GM10266 (cell line): ENCODE measurements at regions not wholly inside any gene's neighbourhood (a gene's known extent, or its start where the extent isn't known, plus 50 kb on each side); places are given as distances from the start of the nearest gene placed in this dataset.

Experiments
- DNase-seq: peaks from one replicate; pipeline ENCODE4 v3.0.0; 2012; ENCODE audit errors: extremely low spot score
- TF ChIP-seq, protein P1 (sequence below): IDR thresholded peaks from 2 replicates; pipeline ENCODE4 v1.5.1; 2012; ENCODE audit warnings: mild to moderate bottlenecking, low read depth; ENCODE audit not compliant: control insufficient read depth, insufficient read depth; ENCODE audit errors: missing control alignments

- TF ChIP-seq, protein P1, sequence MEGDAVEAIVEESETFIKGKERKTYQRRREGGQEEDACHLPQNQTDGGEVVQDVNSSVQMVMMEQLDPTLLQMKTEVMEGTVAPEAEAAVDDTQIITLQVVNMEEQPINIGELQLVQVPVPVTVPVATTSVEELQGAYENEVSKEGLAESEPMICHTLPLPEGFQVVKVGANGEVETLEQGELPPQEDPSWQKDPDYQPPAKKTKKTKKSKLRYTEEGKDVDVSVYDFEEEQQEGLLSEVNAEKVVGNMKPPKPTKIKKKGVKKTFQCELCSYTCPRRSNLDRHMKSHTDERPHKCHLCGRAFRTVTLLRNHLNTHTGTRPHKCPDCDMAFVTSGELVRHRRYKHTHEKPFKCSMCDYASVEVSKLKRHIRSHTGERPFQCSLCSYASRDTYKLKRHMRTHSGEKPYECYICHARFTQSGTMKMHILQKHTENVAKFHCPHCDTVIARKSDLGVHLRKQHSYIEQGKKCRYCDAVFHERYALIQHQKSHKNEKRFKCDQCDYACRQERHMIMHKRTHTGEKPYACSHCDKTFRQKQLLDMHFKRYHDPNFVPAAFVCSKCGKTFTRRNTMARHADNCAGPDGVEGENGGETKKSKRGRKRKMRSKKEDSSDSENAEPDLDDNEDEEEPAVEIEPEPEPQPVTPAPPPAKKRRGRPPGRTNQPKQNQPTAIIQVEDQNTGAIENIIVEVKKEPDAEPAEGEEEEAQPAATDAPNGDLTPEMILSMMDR: no peak
- no peak for DNase-seq
Observed at GRCh38 chr3:111319598-111319997, 222.4 kb upstream of the CD96 start.

DNA sequence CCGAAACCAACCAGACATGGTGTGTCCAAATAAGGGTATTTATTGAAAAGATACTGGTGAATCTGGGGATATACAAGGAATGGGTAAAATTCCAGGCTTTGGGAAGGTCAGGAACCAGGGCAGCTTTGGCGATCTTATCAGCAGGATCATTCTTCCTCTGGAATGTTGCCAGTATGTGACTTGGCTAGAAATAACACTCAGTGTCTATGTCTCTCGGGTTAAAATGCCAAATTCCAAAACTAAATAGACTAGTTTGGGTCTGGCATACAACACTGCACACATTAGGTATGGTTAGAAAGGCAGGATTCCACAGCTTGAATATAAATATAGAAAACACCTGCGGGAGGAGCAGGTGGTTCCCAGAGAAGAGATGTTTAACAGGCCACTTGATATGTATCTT is 220.2 kb upstream of the CD96 start:
- DNase-seq: no peak
- TF ChIP-seq, protein P1: no peak

GRCh38 chr3:111323019-111323418 is 219.0 kb upstream of the CD96 start:
- TF ChIP-seq, protein P1: no peak
- no peak for DNase-seq

DNA sequence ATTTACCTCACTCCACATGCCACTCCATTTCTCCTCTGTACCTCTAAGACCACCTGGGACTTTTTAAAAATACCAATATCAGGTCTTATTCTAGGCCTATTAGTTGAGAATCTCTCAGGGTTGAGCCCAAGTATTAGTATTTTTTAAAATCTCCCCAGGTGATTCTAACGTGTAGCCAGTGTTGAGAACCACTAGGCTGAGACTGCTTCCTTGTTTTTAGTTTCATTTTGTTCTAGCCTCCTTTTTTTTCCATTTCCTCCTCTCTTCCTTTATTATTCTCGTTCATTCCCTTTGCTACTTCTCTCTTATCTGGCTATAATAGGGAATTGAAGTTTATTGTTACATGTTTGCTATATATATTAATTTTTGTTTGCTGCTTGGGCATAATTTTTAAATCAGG is 217.8 kb upstream of the CD96 start:
- no peak for DNase-seq

GRCh38 chr3:111324645-111325044 is 217.4 kb upstream of the CD96 start:
- TF ChIP-seq, protein P1: no peak
- DNase-seq: no peak

More for the DNA sequence above, 217.8 kb upstream of the CD96 start:
- TF ChIP-seq, protein P1: no peak

DNA sequence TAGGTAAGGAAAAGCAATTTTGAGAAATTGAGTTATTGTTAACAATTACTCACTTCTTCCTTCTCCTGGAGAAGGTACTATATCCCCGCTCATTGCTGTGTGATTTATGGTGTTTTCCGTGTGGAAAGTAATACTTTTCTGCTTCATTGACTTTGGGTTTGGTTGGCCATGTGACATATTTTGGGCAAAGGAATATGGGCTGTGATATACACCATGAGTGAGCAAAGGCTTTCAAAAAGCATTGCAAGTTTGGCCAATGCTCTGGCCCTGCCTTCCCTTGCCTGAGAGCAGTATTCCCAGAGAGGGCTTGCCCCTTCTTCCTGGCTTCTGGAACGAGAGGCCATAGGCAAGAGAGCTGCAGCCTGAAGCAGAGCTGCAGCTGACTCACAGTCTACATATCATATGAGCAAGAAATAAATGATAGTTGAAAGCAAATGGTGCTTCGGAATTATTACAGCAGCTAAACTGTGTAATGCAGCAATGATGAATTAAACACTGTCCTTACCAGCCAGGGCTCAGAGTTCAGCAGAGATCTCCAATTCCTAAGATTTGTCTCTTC is 216.8 kb upstream of the CD96 start:
- TF ChIP-seq, protein P1: no peak
- DNase-seq: no peak

- TF ChIP-seq, protein P1: no peak
- DNase-seq: no peak
Observed at GRCh38 chr3:111326144-111326995, 215.6 kb upstream of the CD96 start.
